Activated CD4-positive, CD25-positive, alpha-beta regulatory T cell treated with anti-CD3 and anti-CD28 coated beads, Interleukin-2, amount 50 U/mL, for 16 hours (primary cell): ENCODE measurements at regions not wholly inside any gene's neighbourhood (a gene's known extent, or its start where the extent isn't known, plus 50 kb on each side); places are given as distances from the start of the nearest gene placed in this dataset.

ENCODE experiments used
- DNase-seq: peaks from one replicate; pipeline ENCODE4 v3.0.0-alpha.2; 2020; ENCODE audit warnings: low read depth, low spot score

GRCh38 chr6:104109806-104110205 is 749.9 kb downstream of the HACE1 start:
- no peak for DNase-seq

GRCh38 chr6:104108634-104109033 is 751.1 kb downstream of the HACE1 start:
- no peak for DNase-seq

- DNase-seq = no peak
Measured at GRCh38 chr6:104095661-104096416, 763.9 kb downstream of the HACE1 start.

GRCh38 chr6:104087765-104088164 is 772.0 kb downstream of the HACE1 start:
- no peak for DNase-seq

GRCh38 chr6:104068281-104068680 is 791.4 kb downstream of the HACE1 start:
- no peak for DNase-seq

GRCh38 chr6:104064876-104065275 is 794.8 kb downstream of the HACE1 start:
- DNase-seq = no peak

- DNase-seq = no peak
Measured at GRCh38 chr6:104050455-104050854, 809.3 kb downstream of the HACE1 start.

- no peak for DNase-seq
Measured at GRCh38 chr6:104046426-104046825, 813.3 kb downstream of the HACE1 start.

GRCh38 chr6:104031346-104031745 is 828.4 kb downstream of the HACE1 start:
- DNase-seq = no peak

GRCh38 chr6:104022126-104022525 is 837.6 kb downstream of the HACE1 start:
- DNase-seq = no peak

- no peak for DNase-seq
Measured at GRCh38 chr6:104019075-104019753, 840.5 kb downstream of the HACE1 start.

- no peak for DNase-seq
Measured at GRCh38 chr6:104017410-104018381, 842.0 kb downstream of the HACE1 start.

- DNase-seq = no peak
Measured at GRCh38 chr6:104014163-104014959, 845.4 kb downstream of the HACE1 start.

- DNase-seq = no peak
Measured at GRCh38 chr6:104013312-104013971, 846.3 kb downstream of the HACE1 start.

GRCh38 chr6:104010897-104011296 is 848.8 kb downstream of the HACE1 start:
- no peak for DNase-seq

- DNase-seq = no peak
Measured at GRCh38 chr6:104003803-104004516, 855.8 kb downstream of the HACE1 start.

GRCh38 chr6:103995571-103995970 is 864.1 kb downstream of the HACE1 start:
- DNase-seq = no peak

GRCh38 chr6:103983860-103984259 is 875.9 kb downstream of the HACE1 start:
- DNase-seq = no peak

- no peak for DNase-seq
Measured at GRCh38 chr6:103983011-103983410, 876.7 kb downstream of the HACE1 start.

GRCh38 chr6:103982574-103982973 is 877.1 kb downstream of the HACE1 start:
- no peak for DNase-seq
